ENCODE measurements at regions not wholly inside any gene's neighbourhood (a gene's known extent, or its start where the extent isn't known, plus 50 kb on each side); places are given as distances from the start of the nearest gene placed in this dataset. TPM values are rescaled to one million over a fixed set of nuclear protein-coding genes. Genes with fewer than 3 reads are reported as not detected.

GRCh38 chr19:27675771-27676170 lies 1537.2 kb downstream of the UQCRFS1 start:
- no peak for DNase-seq

DNA sequence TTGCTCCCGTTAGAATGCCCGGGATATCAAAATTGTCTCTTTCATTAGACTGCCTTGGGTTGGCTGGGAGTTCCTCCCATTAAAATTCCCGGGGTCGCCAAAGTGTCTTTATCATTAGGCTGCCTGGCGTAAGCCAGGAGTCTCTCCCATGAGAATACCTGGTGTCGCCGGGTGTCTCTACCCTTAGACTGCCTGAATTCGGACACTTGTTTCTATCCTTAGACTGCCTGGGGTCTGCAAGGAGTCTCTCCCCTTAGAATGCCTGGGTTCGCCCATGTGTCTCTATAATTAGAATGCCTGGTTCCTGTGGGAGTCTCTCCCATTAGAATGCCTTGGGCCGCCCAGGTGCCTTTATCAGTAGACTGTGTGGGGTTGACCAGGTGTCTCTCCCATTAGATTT lies 1538.2 kb downstream of the UQCRFS1 start:
- DNase-seq: no peak

GRCh38 chr19:27673986-27674385 lies 1539.0 kb downstream of the UQCRFS1 start:
- DNase-seq: no peak

GRCh38 chr19:27672309-27673047 lies 1540.5 kb downstream of the UQCRFS1 start:
- DNase-seq: no peak

- no peak for DNase-seq
Measured at GRCh38 chr19:27671876-27672275, 1541.1 kb downstream of the UQCRFS1 start.

DNA sequence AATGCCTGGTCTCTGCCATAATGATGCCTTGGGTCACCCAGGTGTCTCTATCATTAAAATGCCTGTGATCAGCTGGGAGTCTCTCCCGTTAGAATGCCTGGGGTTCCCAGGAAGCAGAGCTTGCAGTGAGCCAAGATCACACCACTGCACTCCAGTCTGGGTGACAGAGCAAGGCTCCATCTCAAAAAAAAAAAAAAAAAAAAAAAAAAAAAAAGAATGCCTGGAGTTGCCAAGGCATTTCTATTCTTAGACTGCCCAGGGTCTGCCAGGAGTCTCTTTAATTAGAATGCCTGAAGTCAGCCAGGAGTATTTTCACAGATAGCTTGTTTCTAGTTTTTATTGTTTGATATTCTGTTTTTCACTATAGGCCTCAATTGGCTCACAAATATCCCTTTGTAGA lies 1552.5 kb downstream of the UQCRFS1 start:
- DNase-seq: no peak

DNA sequence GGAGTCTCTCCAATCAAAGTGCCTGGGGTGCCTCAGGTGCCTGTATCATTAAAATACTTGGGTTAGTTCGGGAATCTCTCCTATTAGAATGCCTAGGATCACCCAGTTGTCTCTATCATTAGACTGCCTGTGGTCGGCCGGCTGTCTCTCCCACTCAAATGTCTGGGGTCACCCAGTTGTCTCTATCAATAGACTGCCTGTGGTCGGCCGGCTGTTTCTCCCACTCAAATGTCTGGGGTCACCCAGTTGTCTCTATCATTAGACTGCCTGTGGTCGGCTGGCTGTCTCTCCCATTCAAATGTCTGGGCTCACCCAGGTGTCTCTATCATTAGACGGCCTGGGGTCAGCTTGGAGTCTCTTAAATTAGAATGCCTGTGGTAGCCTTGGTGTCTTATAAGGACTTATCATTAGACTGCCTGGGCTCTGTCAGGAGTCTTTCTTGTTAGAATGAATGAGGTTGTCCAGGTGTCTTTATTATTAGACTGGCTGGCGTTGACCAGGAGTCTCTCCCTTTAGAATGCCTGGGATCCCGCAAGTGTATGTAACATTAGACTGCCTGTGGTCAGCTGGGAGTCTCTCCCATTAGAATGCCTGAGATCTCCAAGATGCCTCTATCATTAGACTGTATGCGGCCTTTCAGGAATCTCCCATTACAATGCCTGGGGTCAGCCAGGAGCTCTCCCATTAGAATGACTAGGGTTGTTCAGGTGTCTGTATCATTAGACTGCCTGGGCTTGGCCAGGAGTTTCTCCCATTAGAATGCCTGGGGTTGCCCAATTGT lies 1555.5 kb downstream of the UQCRFS1 start:
- no peak for DNase-seq

DNA sequence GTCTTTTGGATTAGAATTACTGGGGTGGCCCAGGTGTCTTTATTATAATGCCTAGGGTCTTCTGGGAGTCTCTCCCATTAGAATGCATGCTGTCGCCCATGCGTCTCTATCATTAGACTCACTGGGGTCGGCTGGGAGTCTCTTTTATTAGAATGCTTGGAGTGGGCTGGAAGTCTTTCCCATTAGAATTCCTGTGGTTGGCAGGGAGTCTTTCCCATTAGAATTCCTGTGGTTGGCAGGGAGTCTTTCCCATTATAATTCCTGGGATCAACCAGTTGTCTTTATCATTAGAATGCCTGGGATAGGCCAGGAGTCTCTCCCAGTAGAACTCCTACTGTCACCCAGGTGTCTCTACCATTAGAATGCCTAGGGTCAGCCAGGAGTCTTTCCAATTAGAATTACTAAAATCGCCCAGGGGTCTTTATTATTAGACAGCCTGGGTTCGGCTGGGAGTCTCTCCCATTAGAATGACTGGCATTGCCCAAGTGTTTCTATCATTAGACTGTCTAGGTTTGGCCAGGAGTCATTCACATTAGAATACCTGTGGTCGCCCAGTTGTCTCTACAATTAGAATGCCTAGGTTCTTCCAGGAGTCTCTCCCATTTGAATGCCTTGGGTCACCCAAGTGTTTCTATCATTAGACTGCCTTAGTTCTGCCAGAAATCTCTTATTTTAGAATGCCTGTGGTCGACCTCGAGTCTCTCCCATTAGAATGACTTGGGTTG lies 1558.5 kb downstream of the UQCRFS1 start:
- DNase-seq: no peak

DNA sequence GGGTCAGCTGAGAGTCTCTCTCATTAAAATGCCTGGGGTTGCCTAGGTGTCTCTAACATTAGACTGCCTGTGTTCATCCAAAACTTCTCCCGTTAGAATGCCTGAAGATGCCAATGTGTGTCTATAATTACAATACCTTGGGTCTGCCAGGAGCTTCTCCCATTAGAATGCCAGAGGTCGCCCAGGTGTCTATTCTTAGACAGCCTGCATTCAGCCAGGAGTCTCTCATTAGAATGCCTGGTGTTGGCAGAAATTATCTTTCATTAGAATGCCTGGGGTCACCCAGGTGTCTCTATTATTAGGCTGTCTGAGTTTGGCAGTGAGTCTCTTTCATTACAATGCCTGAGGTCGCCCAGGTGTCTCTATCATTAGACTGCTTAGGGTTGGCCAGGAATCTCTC lies 1560.2 kb downstream of the UQCRFS1 start:
- no peak for DNase-seq

DNA sequence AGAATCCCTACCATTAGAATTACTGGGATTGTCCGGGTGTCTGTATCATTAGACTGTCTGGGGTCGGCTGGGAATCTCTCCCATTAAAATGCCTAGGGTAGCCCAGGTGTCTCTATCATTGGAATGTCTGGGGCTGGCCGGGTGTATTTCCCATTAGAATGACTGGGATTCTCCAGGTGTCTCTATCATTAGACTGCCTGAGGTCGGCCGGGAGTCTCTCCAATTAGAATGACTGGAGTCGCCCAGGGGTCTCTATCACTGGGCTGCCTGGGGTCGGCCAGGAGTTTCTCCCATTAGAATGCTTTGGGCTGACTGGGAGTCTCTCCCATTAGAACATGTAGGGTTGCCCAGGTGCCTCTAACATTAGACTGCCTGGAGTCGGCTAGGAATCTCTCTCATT lies 1560.7 kb downstream of the UQCRFS1 start:
- no peak for DNase-seq

DNA sequence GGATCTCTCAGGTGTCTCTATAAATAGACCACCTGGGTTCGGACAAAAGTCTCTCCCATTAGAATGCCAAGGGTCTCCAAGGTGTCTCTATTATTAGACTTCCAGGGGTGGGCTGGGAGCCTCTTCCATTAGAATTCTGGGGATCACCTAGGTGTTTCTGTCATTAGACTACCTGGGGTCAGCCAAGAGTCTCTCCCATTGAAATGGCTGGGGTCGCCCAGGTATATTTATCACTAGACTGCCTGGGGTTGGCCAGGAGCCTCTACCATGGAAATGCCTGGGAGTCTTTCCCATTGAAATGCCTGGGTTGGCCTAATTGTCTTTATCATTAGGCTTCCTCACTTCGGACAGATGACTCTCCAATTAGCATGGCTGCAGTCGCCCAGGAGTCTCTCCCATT lies 1565.5 kb downstream of the UQCRFS1 start:
- DNase-seq: no peak

DNA sequence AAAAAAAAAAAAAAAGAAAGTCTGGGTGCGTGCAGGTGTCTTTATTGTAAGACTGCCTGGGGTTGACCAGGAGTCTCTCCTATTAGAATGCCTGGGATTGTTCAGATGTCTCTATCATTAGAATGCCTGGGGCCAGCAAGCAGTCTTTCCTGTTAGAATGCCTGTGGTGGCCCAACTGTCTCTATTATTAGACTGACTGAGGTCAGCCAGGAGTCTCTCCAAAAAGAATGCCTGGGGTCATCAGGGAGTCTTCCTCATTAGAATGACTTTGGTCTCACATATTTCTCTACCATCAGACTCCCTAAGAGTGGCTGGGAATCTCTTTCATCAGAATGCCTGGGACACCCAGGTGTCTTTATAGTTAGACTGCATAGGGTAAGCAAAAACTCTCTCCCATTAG lies 1577.5 kb downstream of the UQCRFS1 start:
- DNase-seq: no peak

- no peak for DNase-seq
Measured at GRCh38 chr19:27618006-27618405, 1594.9 kb downstream of the UQCRFS1 start.

DNA sequence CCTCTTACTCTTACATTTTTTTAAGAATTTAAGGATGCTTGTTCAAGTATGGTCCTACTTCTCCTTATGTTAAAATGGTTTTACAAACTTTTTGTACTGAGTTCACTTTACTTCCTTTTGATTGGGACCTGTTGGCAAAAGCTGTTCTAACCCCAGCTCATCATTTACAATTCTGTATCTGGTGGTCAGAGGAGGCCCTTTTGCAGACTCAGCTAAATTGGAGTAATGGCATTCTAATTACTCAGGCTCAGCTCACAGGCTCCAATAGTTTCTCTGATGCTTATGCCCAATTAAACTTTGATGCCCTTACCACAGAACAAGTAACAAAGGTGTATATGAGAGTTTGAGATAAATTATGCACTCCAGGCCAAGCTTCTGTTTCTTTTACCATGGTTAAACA lies 1632.0 kb downstream of the UQCRFS1 start:
- DNase-seq: no peak

Small RNA genes in the stretch of these regions (small RNA-seq; reads per million reads assigned to genes)
- gene AC006504.6 (ENCODE audit: low replicate concordance) (not detected), gene RNA5SP470 (ENCODE audit: low replicate concordance) (not detected)

Measured in tongue (tissue), 2 donors.